Loucy (cell line): ENCODE measurements at regions not wholly inside any gene's neighbourhood (a gene's known extent, or its start where the extent isn't known, plus 50 kb on each side); places are given as distances from the start of the nearest gene placed in this dataset.

Experiments
- H2AFZ ChIP-seq: fragments of 200-600 bp; sonication (generic); 2 replicates; pipeline ENCODE4 v1.6.0; 2016; ENCODE audit warnings: antibody characterized with exemption, mild to moderate bottlenecking, low read length, moderate library complexity
- H3F3A ChIP-seq: fragments of 200-600 bp; 2 replicates; pipeline ENCODE4 v1.6.0; 2016; ENCODE audit warnings: antibody characterized with exemption, low read depth, mild to moderate bottlenecking
- H3K27me3 ChIP-seq: fragments of 200-600 bp; sonication (generic); 2 replicates; pipeline ENCODE4 v1.6.1; 2014; ENCODE audit warnings: low read length, mild to moderate bottlenecking; ENCODE audit not compliant: insufficient read depth, poor library complexity, severe bottlenecking
- H3K36me3 ChIP-seq: fragments of 200-600 bp; sonication (generic); 2 replicates; pipeline ENCODE4 v1.6.1; 2016; ENCODE audit warnings: low read length; ENCODE audit not compliant: insufficient read depth
- H3K4me1 ChIP-seq: fragments of 200-600 bp; sonication (generic); 2 replicates; pipeline ENCODE4 v1.5.1; 2014; ENCODE audit warnings: low read length, mild to moderate bottlenecking; ENCODE audit not compliant: insufficient read depth, poor library complexity, severe bottlenecking
- H3K4me2 ChIP-seq: fragments of 200-600 bp; sonication (generic); 2 replicates; pipeline ENCODE4 v1.6.0; 2014; ENCODE audit warnings: antibody characterized with exemption, low read length, low read depth, mild to moderate bottlenecking; ENCODE audit not compliant: poor library complexity, severe bottlenecking
- H3K4me3 ChIP-seq: fragments of 200-600 bp; sonication (generic); 2 replicates; pipeline ENCODE4 v1.5.1; 2014; ENCODE audit warnings: low read length, mild to moderate bottlenecking, mixed read lengths; ENCODE audit not compliant: poor library complexity, severe bottlenecking
- H3K79me2 ChIP-seq: fragments of 200-600 bp; sonication (generic); 2 replicates; pipeline ENCODE4 v1.6.1; 2014; ENCODE audit warnings: low read length; ENCODE audit not compliant: insufficient read depth
- H3K9ac ChIP-seq: fragments of 200-600 bp; sonication (generic); 2 replicates; pipeline ENCODE4 v1.6.0; 2014; ENCODE audit warnings: mild to moderate bottlenecking, low read depth, low read length, moderate library complexity; ENCODE audit not compliant: poor library complexity, severe bottlenecking
- H3K9me2 ChIP-seq: fragments of 200-600 bp; sonication (generic); replicated peaks from 2 replicates; pipeline ENCODE4 v1.6.1; 2016; ENCODE audit warnings: low read depth, low read length, mixed read lengths
- H3K9me3 ChIP-seq: fragments of 200-600 bp; sonication (generic); 2 replicates; pipeline ENCODE4 v1.6.1; 2014; ENCODE audit warnings: mild to moderate bottlenecking, antibody characterized with exemption, low read length, low read depth; ENCODE audit not compliant: insufficient read depth
- H4K20me1 ChIP-seq: fragments of 200-600 bp; sonication (generic); 2 replicates; pipeline ENCODE4 v1.6.0; 2014; ENCODE audit warnings: antibody characterized with exemption, low read length, mild to moderate bottlenecking; ENCODE audit not compliant: insufficient read depth, poor library complexity, severe bottlenecking
- EZH2phosphoT487 ChIP-seq: fragments of 200-600 bp; IDR thresholded peaks from 2 replicates; pipeline ENCODE4 v1.6.1; 2018; ENCODE audit warnings: antibody characterized with exemption, mild to moderate bottlenecking, moderate library complexity, borderline replicate concordance
- TF ChIP-seq, protein P1 (sequence below): fragments of 200-600 bp; sonication (generic); conservative IDR thresholded peaks from 2 replicates; pipeline ENCODE4 v1.5.1; 2014; ENCODE audit warnings: mild to moderate bottlenecking, antibody characterized with exemption, low read length

DNA sequence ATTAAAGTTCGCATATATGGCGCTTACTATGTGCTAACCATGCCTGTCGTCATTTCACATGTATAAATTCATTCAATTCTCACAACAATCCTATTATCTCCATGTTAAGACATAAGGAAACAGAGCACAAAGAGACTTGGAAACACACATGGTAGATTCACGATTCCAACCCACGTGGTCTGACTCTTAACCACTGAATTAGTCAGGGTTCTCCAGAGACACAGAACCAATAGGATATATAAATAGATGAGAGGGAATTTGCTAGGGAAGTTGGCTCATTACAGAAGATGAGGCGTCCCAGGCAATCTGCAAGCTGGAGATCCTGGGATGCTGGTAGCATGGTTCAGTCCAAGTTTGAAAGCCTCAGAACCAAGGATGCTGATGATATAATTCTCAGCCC, 765.3 kb downstream of the TBL1XR1 start:
- no peak overlapping the region for H3K4me2 ChIP-seq
- H3K9me3 ChIP-seq, result no peaks in the 10 kb centered on the region
- no peak overlapping the region for H2AFZ ChIP-seq
- H3K36me3 ChIP-seq, result no peaks in the 10 kb centered on the region
- no peaks in the 10 kb centered on the region for H3K27me3 ChIP-seq
- H3K4me1 ChIP-seq, result no peaks in the 10 kb centered on the region
- H3K79me2 ChIP-seq, result no peaks in the 10 kb centered on the region
- no peak for TF ChIP-seq EZH2phosphoT487
- TF ChIP-seq, protein P1, sequence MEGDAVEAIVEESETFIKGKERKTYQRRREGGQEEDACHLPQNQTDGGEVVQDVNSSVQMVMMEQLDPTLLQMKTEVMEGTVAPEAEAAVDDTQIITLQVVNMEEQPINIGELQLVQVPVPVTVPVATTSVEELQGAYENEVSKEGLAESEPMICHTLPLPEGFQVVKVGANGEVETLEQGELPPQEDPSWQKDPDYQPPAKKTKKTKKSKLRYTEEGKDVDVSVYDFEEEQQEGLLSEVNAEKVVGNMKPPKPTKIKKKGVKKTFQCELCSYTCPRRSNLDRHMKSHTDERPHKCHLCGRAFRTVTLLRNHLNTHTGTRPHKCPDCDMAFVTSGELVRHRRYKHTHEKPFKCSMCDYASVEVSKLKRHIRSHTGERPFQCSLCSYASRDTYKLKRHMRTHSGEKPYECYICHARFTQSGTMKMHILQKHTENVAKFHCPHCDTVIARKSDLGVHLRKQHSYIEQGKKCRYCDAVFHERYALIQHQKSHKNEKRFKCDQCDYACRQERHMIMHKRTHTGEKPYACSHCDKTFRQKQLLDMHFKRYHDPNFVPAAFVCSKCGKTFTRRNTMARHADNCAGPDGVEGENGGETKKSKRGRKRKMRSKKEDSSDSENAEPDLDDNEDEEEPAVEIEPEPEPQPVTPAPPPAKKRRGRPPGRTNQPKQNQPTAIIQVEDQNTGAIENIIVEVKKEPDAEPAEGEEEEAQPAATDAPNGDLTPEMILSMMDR, result no peak
- H3F3A ChIP-seq, result no peaks in the 10 kb centered on the region
- H3K9ac ChIP-seq, result no peak overlapping the region
- H4K20me1 ChIP-seq, result no peaks in the 10 kb centered on the region
- H3K4me3 ChIP-seq, result no peak overlapping the region
- H3K9me2 ChIP-seq, result no peaks in the 10 kb centered on the region

DNA sequence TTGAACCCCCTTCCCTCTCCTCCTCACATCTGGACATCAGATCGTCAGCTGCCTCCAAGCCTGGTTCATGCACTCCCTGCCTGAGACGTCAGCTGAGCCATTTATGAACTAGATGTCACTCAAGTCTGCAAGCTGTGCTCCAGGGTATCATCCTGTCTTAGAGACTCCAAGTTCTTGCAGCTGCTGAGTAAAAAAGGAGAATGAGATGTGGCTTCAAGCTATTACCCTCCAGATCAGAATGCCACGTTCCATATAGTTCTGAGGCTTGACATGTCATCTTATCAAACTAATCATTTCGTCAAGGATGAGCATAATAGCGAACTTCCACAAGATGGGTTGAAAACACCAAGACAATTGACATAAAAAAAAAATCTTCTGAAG, 766.3 kb downstream of the TBL1XR1 start:
- Histone ChIP-seq H3K4me2 (no peak overlapping the region), H3K9me2 (no peaks in the 10 kb centered on the region), H4K20me1 (no peaks in the 10 kb centered on the region), H3K4me3 (no peak overlapping the region), H3K79me2 (no peaks in the 10 kb centered on the region), H3K4me1 (no peaks in the 10 kb centered on the region), H3K9me3 (no peaks in the 10 kb centered on the region), H2AFZ (no peak overlapping the region), H3K27me3 (no peaks in the 10 kb centered on the region), H3K36me3 (no peaks in the 10 kb centered on the region), H3F3A (no peaks in the 10 kb centered on the region), H3K9ac (no peak overlapping the region)
- TF ChIP-seq, protein P1, result no peak

DNA sequence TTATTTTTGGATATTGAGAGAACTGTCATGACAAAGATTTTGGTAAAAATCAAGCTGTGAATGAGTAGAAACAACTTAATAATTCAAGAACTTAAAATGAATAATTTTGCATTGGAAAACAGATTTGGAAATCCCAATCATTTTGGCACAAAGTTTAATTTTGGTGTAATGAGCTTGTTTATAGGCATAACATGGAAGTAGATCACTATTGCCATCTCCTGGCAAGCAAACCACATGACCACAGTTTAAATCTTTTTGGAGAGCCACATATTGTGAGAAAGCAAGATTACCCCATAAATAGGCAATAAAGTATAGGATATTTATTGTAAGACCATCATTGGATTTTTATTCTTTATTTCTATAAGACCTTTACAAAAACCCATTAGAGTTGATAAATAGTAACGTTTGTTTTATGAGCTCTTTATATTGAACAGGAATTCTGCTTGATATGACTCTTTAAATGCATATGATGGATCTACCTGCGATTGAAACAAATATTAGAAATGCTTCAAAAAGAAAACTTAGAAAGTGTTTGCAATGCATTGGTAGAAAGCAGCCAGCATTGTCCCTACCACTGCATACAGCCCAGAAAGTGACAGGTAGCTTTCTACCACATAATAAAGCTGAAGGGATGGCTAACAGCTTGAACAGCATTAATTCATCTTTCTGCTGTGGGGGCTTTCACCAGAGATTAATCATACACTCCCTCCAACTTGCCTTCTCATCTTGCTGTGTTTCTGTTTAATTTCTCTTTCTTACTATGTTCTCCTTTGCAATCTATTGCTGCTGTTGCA, 766.8 kb downstream of the TBL1XR1 start:
- Histone ChIP-seq H3K9me3 (no peaks in the 10 kb centered on the region), H3K4me2 (no peak overlapping the region), H3F3A (no peaks in the 10 kb centered on the region), H4K20me1 (no peaks in the 10 kb centered on the region), H3K9ac (no peak overlapping the region), H3K4me3 (no peak overlapping the region), H3K36me3 (no peaks in the 10 kb centered on the region), H2AFZ (no peak overlapping the region), H3K79me2 (no peaks in the 10 kb centered on the region), H3K4me1 (no peaks in the 10 kb centered on the region), H3K27me3 (no peaks in the 10 kb centered on the region), H3K9me2 (no peaks in the 10 kb centered on the region)
- TF ChIP-seq EZH2phosphoT487, result no peak
- TF ChIP-seq, protein P1, result peak; percentile 73
